ENCODE measurements at regions not wholly inside any gene's neighbourhood (a gene's known extent, or its start where the extent isn't known, plus 50 kb on each side); places are given as distances from the start of the nearest gene placed in this dataset.

GRCh38 chr9:111098093-111098492 is 59.8 kb upstream of the LPAR1 start:
- TF ChIP-seq CTCF (IDR thresholded peaks at IDR 0.05) (no peak), POLR2A (IDR thresholded peaks at IDR 0.05) (no peak)

All from uterus (tissue), 2 donors.